ENCODE measurements at regions not wholly inside any gene's neighbourhood (a gene's known extent, or its start where the extent isn't known, plus 50 kb on each side); places are given as distances from the start of the nearest gene placed in this dataset.

- H3K9ac ChIP-seq (ENCODE audit: control insufficient read depth, insufficient read depth, low read length) = no peak overlapping the region
- RAD21 ChIA-PET (ENCODE audit: unreplicated experiment) = interaction anchor here (1.2 kb wide), 1 partner anchor 18 kb away, joined by 4 read pairs; no protein-coding TSS in a partner anchor
- POLR2A ChIA-PET = no interaction called here
- no TSS peak for BruUV-seq (replicated peaks)
- no peaks in the 10 kb centered on the region for H4K20me1 ChIP-seq (ENCODE audit: control insufficient read depth, insufficient read depth)
- TF ChIP-seq BCL11A (IDR thresholded peaks at IDR 0.05; ENCODE audit: low read depth, low read length) (no peak), ETV6 (conservative IDR thresholded peaks at IDR 0.05 in 1 of 2, IDR thresholded peaks at IDR 0.05 in 1 of 2; ENCODE audit: borderline replicate concordance in 1 of 2, low read depth in 1 of 2) (no peak), CUX1 (IDR thresholded peaks at IDR 0.05; ENCODE audit: insufficient replicate concordance, low read depth, low read length) (no peak), POLR2AphosphoS5 (IDR thresholded peaks at IDR 0.05; ENCODE audit: low read length) (no peak), STAT3 (IDR thresholded peaks at IDR 0.05; ENCODE audit: low read depth, low read length) (no peak), NKRF (conservative IDR thresholded peaks at IDR 0.05) (no peak), PML (IDR thresholded peaks at IDR 0.05; ENCODE audit: low read length) (no peak), CTCF (IDR thresholded peaks at IDR 0.05 in 2 of 3, conservative IDR thresholded peaks at IDR 0.05 in 1 of 3; ENCODE audit: control insufficient read depth in 2 of 3, extremely low read depth in 1 of 3, insufficient read depth in 1 of 3, low read depth in 3 of 3, low read length in 3 of 3) (no peak), EGR1 (IDR thresholded peaks at IDR 0.05; ENCODE audit: borderline replicate concordance in 1 of 2, low read depth in 2 of 2, low read length in 2 of 2) (no peak)
- H3K4me1 ChIP-seq (ENCODE audit: control insufficient read depth, insufficient read depth, low read length) = no peaks in the 10 kb centered on the region
- intact Hi-C loops (cut with micrococcal nuclease; ENCODE audit: unreplicated experiment) = no loop called here
- H2AFZ ChIP-seq (ENCODE audit: control insufficient read depth, low read depth, low read length) = no peak overlapping the region
- H3K79me2 ChIP-seq (ENCODE audit: control insufficient read depth, insufficient read depth, low read length) = no peaks in the 10 kb centered on the region
- H3K27me3 ChIP-seq (replicated peaks in 1 of 2; ENCODE audit: control insufficient read depth in 2 of 2, insufficient read depth in 2 of 2, low read length in 1 of 2) = no peaks in the 10 kb centered on the region
- H3K4me2 ChIP-seq (ENCODE audit: control insufficient read depth, insufficient read depth) = no peak overlapping the region
- H3K4me3 ChIP-seq = no peak overlapping the region
- FAIRE-seq (no peak), DNase-seq (ENCODE audit: low read depth, low spot score) (no peak), ATAC-seq (no peak)
- CTCF ChIA-PET = interaction anchor here (0.7 to 2.7 kb wide), 6 partner anchors 9 to 152 kb away, joined by 3 to 9 read pairs (median 4); no protein-coding TSS in a partner anchor
- H3K9me3 ChIP-seq (replicated peaks; ENCODE audit: control insufficient read depth, insufficient read depth, low read length) = no peaks in the 10 kb centered on the region
- H3K27ac ChIP-seq (ENCODE audit: control insufficient read depth, insufficient read depth) = no peak overlapping the region
- no peaks in the 10 kb centered on the region for H3K36me3 ChIP-seq (ENCODE audit: control insufficient read depth in 2 of 2, insufficient read depth in 2 of 2, low read length in 1 of 2)
- SMC1A ChIA-PET (ENCODE audit: uncharacterized antibody, unreplicated experiment) = interaction anchor here (0.6 to 2.1 kb wide), 9 partner anchors 9 to 1054 kb away, joined by 3 to 8 read pairs (median 5); no protein-coding TSS in a partner anchor
- in situ Hi-C loops (cut with MboI) = no loop called here
- WGBS (ENCODE audit: insufficient coverage, insufficient replicate concordance, low lambda C conversion rate, missing lambda C conversion rate) = 100% methylated on average over 3 of the region's 3 CpGs
Observed at GRCh38 chr2:177315364-177315763, 50.8 kb upstream of the NFE2L2 start.
